AG09309 (cell line): ENCODE measurements at regions not wholly inside any gene's neighbourhood (a gene's known extent, or its start where the extent isn't known, plus 50 kb on each side); places are given as distances from the start of the nearest gene placed in this dataset.
"Not testable (repeated sequence)": the region's sequence is repeated elsewhere in the genome, so short reads cannot be mapped to it uniquely, and the experiment has no call there.

Experiments used
- DNase-seq: peaks from one replicate; pipeline ENCODE4 v3.0.0-alpha.2; 2010; ENCODE audit warnings: low read depth
- H3K4me3 ChIP-seq: 2 replicates; pipeline ENCODE4 v1.5.1; 2011; ENCODE audit warnings: mild to moderate bottlenecking, low read depth, low read length, moderate library complexity; ENCODE audit not compliant: control insufficient read depth
- TF ChIP-seq, protein P1 (sequence below): IDR thresholded peaks from 2 replicates; pipeline ENCODE4 v1.5.1; 2011; ENCODE audit warnings: mild to moderate bottlenecking, low read depth, low read length, inconsistent platforms; ENCODE audit not compliant: insufficient read depth, control insufficient read depth; ENCODE audit errors: missing control alignments

DNA sequence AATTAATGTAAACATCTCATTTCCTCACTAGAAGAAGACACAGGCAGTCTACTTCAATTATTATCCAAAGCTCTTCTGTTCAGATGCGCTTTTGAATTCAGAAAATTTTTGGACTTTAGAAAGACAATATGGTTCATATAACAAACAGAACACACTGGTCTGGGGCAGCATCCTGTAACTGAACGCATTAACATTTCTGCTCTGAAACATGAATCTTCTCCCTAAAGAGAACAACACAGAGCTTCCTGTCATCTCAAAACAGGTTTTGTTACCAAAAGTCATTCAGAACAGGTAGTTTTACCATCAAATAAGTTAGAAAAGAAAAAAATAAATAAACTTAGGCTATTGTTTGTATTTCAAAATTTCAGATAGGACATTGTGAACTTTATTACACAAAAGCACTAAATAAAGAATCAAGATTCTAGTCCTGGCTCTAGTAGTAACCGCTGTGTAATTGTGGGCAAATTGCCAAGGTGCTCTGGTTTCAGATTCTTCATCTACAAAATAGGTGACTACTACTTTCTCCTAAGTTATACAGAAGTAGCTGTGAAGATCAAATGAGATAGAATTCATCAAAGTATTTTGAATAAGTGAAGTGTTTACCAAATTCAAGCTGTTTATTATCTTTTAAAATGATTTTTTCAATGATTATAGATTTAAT lies 252.3 kb upstream of the RASGEF1B start:
- no peak for DNase-seq
- H3K4me3 ChIP-seq: no peak overlapping the region
- TF ChIP-seq, protein P1, sequence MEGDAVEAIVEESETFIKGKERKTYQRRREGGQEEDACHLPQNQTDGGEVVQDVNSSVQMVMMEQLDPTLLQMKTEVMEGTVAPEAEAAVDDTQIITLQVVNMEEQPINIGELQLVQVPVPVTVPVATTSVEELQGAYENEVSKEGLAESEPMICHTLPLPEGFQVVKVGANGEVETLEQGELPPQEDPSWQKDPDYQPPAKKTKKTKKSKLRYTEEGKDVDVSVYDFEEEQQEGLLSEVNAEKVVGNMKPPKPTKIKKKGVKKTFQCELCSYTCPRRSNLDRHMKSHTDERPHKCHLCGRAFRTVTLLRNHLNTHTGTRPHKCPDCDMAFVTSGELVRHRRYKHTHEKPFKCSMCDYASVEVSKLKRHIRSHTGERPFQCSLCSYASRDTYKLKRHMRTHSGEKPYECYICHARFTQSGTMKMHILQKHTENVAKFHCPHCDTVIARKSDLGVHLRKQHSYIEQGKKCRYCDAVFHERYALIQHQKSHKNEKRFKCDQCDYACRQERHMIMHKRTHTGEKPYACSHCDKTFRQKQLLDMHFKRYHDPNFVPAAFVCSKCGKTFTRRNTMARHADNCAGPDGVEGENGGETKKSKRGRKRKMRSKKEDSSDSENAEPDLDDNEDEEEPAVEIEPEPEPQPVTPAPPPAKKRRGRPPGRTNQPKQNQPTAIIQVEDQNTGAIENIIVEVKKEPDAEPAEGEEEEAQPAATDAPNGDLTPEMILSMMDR: no peak

DNA sequence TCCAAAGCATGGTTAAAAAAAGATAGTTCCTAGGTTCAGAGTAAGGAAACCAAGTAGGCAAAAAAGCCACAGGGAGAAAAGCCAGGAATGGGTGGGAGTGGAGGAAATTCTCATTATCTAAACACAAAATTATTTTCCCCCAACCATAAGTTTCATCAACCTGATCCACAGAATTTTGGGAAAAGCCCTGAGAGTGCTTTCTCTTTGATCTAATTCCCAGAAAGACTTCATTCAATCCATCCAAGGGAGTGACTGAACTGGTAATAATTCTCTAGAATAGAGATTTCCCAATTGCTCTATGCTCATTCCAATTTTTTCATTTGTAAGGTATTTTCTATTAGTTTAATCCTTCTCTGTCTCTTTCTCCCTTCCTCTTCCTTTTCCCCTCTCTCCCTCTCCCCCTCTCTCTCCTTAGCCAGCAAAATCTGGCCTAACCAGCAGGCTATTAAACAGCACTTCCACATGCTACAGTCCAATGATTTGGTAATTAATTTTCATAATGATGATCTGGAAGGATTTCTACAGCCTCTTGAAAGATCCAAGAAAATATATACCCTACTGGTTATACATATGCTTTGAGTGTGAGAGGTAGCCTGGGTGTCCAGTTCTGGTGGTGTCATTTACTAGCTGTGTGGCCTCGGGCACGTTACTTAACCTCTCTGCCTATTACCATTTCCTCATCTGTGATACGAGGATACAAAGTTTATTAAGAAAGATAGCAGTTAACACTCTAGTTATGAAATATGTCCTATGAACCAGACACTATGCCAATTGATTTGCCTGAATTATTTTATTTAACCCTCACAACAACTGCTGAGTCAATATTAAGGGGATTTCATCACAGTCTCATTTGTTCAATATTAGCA lies 251.5 kb upstream of the RASGEF1B start:
- DNase-seq: no peak
- TF ChIP-seq, protein P1: no peak
- no peak overlapping the region for H3K4me3 ChIP-seq

DNA sequence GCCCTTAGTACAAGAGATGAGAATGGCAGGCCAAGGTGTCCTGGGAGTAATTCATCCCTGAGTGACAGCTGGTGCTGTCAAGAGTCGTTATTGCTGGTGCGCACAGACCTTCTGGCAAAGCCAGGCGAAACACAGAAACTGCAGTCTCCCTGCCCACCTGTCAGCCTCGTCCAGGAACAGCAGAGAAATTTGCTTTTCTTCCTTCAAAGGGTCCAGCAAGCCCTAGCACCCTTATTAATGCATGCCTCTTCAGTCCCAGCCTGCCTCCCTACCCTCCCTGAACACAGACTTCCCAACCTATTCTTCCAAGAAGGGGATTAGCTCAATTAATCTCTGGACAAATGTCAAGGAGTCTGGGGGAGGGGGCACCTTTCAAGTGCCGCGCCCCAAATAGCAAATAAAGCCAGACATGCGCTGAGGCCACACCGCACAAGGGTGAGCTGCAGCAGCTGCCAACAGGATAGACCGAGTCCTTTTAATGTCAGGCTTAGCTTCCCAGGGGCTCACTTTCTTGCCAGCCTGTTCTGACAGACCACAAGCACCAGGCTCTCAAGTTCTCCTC lies 250.7 kb upstream of the RASGEF1B start:
- no peak for DNase-seq
- no peak overlapping the region for H3K4me3 ChIP-seq
- TF ChIP-seq, protein P1: no peak

DNA sequence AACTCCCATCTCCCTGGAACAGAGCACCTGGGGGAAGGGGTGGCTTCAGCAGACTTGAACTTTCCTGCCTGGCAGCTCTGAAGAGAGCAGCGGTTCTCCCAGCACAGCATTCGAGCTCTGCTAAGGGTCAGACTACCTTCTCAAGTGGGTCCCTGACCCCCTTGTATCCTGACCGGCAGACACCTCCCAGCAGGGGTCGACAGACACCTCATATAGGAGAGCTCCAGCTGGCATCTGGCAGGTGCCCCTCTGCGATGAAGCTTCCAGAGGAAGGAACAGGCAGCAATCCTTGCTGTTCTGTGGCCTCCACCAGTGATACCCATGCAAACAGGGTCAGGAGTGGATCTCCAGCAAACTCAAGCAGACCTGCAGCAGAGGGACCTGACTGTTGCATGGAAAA lies 244.1 kb upstream of the RASGEF1B start:
- TF ChIP-seq, protein P1: no peak
- no peak for DNase-seq
- H3K4me3 ChIP-seq: no peak overlapping the region

DNA sequence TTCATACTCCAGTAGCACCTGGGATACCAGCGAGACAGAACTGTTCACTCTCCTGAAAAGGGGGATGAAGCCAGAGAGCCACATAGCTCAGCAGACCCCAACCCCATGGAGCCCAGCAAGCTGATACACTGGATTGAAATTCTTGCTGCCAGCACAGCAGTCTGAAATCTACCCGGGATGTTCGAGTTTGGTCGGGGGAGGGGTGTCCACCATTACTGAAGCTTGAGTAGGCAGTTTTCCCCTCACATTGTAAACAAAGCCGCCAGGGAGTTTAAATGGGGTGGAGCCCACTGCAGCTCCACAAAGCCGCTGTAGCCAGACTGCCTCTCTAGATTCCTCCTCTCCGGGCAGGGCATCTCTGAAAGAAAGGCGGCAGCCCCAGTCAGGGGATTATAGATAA lies 243.7 kb upstream of the RASGEF1B start:
- DNase-seq, H3K4me3 ChIP-seq: not testable (repeated sequence)

DNA sequence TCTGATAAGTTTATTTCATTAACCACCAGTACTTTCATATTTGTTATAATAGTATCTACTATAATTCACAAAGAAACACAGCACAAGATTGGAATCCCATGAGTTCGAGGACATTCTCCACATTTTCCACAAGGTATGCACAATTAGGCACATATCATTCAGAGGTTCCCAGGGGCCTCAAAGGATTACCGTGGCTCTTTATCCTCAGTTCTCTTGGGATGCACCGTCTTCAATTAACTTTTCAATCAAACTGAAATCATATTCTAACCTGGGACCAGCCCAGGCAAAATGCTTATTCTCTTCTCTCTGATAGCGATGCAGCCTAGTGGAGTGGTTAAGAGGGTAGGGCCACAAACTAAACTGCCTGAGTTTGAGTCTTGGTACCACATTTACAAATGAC lies 242.6 kb upstream of the RASGEF1B start:
- TF ChIP-seq, protein P1: no peak
- DNase-seq: no peak
- no peak overlapping the region for H3K4me3 ChIP-seq

DNA sequence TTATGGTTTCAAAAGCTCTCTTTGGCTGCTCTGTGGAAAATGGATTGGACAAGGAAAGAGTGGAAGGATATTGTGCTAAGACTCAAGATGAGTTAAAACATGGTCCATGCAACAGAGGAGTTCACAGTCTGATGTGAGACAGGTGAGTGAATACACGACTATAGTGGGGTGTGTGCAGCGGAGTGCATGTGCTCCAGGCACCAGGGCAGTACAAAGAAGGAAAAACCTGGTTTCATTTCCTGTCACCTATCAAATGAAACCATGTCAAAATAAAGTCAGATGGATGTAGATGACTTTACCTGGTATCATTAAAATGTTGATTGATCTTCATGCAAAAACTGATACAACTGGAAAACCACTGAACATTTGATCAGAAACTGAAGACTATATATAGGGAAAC lies 241.0 kb upstream of the RASGEF1B start:
- TF ChIP-seq, protein P1: no peak
- H3K4me3 ChIP-seq: no peak overlapping the region
- DNase-seq: no peak
